Naive B cell (primary cell): ENCODE measurements at regions not wholly inside any gene's neighbourhood (a gene's known extent, or its start where the extent isn't known, plus 50 kb on each side); places are given as distances from the start of the nearest gene placed in this dataset.

Experiments
- ATAC-seq, 2 donors: fragments of 150-1000 bp; cut with Tn5 transposase; 2 replicates each; pipeline ENCODE4 v1.10.0; 2021; ENCODE audit warnings: low read depth in 2 of 2, mild to moderate bottlenecking in 2 of 2, moderate library complexity in 2 of 2
- DNase-seq: peaks from one replicate; pipeline ENCODE4 v3.0.0; 2022
- H3K27ac Mint-ChIP-seq, 6 donors: one replicate each; pipeline ENCODE4 v1.8.0; 2020 to 2022; ENCODE audit warnings: mild to moderate bottlenecking in 6 of 6, mixed read lengths in 6 of 6, moderate library complexity in 5 of 6, inconsistent platforms in 2 of 6
- H3K27me3 Mint-ChIP-seq, 3 donors: one replicate each; pipeline ENCODE4 v1.8.0; 2021 to 2022; ENCODE audit warnings: mixed read lengths in 3 of 3, mild to moderate bottlenecking in 1 of 3
- H3K36me3 Mint-ChIP-seq, 2 donors: one replicate each; pipeline ENCODE4 v1.8.0; 2020 to 2022; ENCODE audit warnings: mixed read lengths in 2 of 2, inconsistent platforms in 1 of 2, mild to moderate bottlenecking in 1 of 2
- H3K4me1 Mint-ChIP-seq, 3 donors: one replicate each; pipeline ENCODE4 v1.8.0; 2020 to 2022; ENCODE audit warnings: mixed read lengths in 3 of 3, inconsistent platforms in 1 of 3, mild to moderate bottlenecking in 1 of 3, moderate library complexity in 1 of 3
- H3K4me3 Mint-ChIP-seq, 8 donors: one replicate each; pipeline ENCODE4 v1.8.0; 2020 to 2022; ENCODE audit warnings: mild to moderate bottlenecking in 8 of 8, mixed read lengths in 8 of 8, moderate library complexity in 8 of 8, inconsistent platforms in 2 of 8
- H3K9me3 Mint-ChIP-seq, 7 donors: one replicate each; pipeline ENCODE4 v1.8.0; 2020 to 2022; ENCODE audit warnings: mixed read lengths in 7 of 7, mild to moderate bottlenecking in 5 of 7, inconsistent platforms in 2 of 7, moderate library complexity in 1 of 7

- H3K9me3 Mint-ChIP-seq = peaks cover 0 to 4% (median 0%) of the 10 kb centered on the region in 7 donors
- H3K4me1 Mint-ChIP-seq = peaks cover 19 to 27% (median 26%) of the 10 kb centered on the region in 3 donors
- no peaks in the 10 kb centered on the region for H3K27me3 Mint-ChIP-seq
- no peak overlapping the region for H3K4me3 Mint-ChIP-seq
- peak overlapping the region in 2 of 6 donors; percentile 19 to 80 for H3K27ac Mint-ChIP-seq
- H3K36me3 Mint-ChIP-seq = peaks cover 0 to 2% of the 10 kb centered on the region in 2 donors
- ATAC-seq = no peak
- no peak for DNase-seq
Observed at GRCh38 chr6:14874975-14875480, 370.8 kb upstream of the JARID2 start.

DNA sequence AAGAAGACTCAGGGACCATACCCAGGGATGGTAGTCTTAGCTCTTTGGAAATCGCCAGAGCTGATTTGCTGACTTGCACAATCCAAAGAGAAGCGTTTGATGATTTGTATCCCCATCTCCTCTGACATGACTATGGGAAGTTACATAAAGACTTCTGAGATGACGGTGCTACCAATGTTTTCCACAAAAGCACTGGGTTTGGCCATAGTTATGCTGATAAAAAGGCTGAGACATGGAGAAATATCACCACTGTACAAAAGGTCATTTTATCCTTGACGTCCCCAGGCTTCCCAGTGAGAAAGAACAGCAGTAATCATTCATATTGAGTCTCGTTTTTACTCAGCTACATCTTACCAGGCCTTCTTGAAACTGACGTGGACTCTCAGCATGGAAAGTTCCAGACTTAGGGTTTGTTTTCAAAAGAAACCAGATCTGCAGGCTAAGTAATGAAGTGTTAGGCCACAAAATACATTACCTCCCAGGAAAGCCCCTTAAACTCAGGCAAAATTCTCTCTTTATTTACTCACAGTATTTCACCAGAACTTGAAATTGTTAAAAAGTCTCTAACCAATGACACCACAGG lies 370.3 kb upstream of the JARID2 start:
- Mint-ChIP-seq H3K27me3 (no peaks in the 10 kb centered on the region), H3K4me3 (no peak overlapping the region), H3K36me3 (no peaks in the 10 kb centered on the region), H3K27ac (peak overlapping the region in 4 of 6 donors; percentile 32 to 91 (median 80)), H3K4me1 (peaks cover 20 to 29% (median 27%) of the 10 kb centered on the region in 3 donors), H3K9me3 (peaks cover 0 to 4% (median 0%) of the 10 kb centered on the region in 7 donors)
- no peak for DNase-seq
- ATAC-seq = no peak

DNA sequence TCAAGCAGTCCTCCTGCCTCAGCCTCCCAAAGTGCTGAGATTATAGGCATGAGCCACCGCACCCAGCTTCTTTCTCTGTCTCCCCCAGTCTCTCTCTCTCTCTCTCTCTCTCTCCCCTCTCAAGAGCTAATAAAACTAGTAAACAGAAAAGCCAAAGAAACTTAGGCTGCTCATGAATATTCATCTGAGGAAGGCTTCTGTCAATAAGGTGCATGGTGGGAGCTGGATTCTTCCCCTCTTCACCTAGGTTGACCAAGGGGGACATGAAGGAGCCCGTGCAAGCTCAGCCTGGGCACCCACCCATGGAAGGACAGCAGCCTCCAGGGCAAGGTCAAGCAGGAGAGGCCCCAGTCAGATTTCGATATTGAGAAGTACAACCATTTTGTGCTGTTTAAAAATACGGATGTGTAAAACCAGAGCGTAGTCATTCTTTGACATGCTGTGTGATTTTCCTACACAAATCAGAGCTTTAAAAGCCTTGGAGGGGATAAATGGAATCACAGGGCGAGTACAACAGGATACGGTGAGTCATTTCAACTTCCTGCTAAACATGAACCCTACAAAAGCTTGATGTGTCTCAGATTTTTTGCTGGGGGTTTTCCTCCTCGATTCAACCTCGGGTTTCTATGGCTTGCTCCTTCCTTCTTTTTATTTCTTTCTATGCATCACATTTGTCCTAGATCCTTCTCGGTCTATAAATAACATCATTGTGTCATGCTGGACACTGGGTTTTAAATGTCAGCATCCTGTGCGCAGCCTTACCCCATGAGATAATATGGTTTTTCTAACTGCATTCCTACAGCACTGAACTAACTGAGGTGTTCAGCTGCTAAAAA lies 368.9 kb upstream of the JARID2 start:
- H3K9me3 Mint-ChIP-seq = peaks cover 0 to 4% (median 0%) of the 10 kb centered on the region in 7 donors
- H3K4me3 Mint-ChIP-seq = peak overlapping the region; percentile 6 to 77 (median 60)
- no peaks in the 10 kb centered on the region for H3K36me3 Mint-ChIP-seq
- ATAC-seq = peak; percentile 91 to 93
- peaks cover 17 to 27% (median 25%) of the 10 kb centered on the region in 3 donors for H3K4me1 Mint-ChIP-seq
- H3K27me3 Mint-ChIP-seq = no peaks in the 10 kb centered on the region
- DNase-seq = peak; percentile 52
- peak overlapping the region; percentile 9 to 94 (median 90) for H3K27ac Mint-ChIP-seq

DNA sequence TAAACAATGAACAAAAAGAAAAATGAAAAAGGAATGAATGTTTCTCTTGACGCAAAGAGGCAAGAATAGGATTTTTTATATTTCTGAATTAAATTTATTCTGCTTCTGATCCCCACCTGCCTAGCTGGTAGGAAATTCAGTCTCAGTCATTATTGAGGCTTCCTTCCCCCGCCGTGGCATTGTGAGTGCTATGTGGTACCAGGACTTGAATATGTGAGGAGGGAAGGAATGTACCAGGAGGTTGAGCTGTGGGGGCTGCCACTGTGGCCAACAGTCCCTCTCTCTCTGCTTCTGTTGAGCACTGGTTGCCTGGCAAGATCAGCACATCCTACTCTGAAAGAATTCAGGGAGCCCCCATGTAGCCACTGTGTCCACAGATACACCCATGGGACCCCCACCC lies 368.1 kb upstream of the JARID2 start:
- no peaks in the 10 kb centered on the region for H3K36me3 Mint-ChIP-seq
- ATAC-seq = no peak
- DNase-seq = no peak
- H3K9me3 Mint-ChIP-seq = peaks cover 0 to 4% (median 0%) of the 10 kb centered on the region in 7 donors
- no peaks in the 10 kb centered on the region for H3K27me3 Mint-ChIP-seq
- peak overlapping the region; percentile 19 to 94 (median 90) for H3K27ac Mint-ChIP-seq
- H3K4me1 Mint-ChIP-seq = peaks cover 12 to 30% (median 26%) of the 10 kb centered on the region in 3 donors
- peak overlapping the region in 2 of 8 donors; percentile 76 to 77 for H3K4me3 Mint-ChIP-seq

- Mint-ChIP-seq H3K4me1 (peaks cover 12 to 37% (median 36%) of the 10 kb centered on the region in 3 donors), H3K27ac (peak overlapping the region in 5 of 6 donors; percentile 3 to 83 (median 78)), H3K9me3 (peaks cover 0 to 4% (median 0%) of the 10 kb centered on the region in 7 donors), H3K4me3 (no peak overlapping the region), H3K27me3 (no peaks in the 10 kb centered on the region), H3K36me3 (no peaks in the 10 kb centered on the region)
- DNase-seq = no peak
- no peak for ATAC-seq
Observed at GRCh38 chr6:14880052-14880451, 365.8 kb upstream of the JARID2 start.

- peak overlapping the region in 3 of 6 donors; percentile 78 to 83 (median 79) for H3K27ac Mint-ChIP-seq
- no peaks in the 10 kb centered on the region for H3K36me3 Mint-ChIP-seq
- no peaks in the 10 kb centered on the region for H3K27me3 Mint-ChIP-seq
- ATAC-seq (no peak), DNase-seq (no peak)
- H3K4me3 Mint-ChIP-seq = no peak overlapping the region
- H3K9me3 Mint-ChIP-seq = peaks cover 0 to 4% (median 0%) of the 10 kb centered on the region in 7 donors
- peaks cover 12 to 37% (median 34%) of the 10 kb centered on the region in 3 donors for H3K4me1 Mint-ChIP-seq
Observed at GRCh38 chr6:14880677-14881076, 365.2 kb upstream of the JARID2 start.

GRCh38 chr6:14881398-14881797 lies 364.5 kb upstream of the JARID2 start:
- H3K36me3 Mint-ChIP-seq = no peaks in the 10 kb centered on the region
- DNase-seq = no peak
- no peak overlapping the region for H3K4me3 Mint-ChIP-seq
- H3K4me1 Mint-ChIP-seq = peaks cover 12 to 34% (median 27%) of the 10 kb centered on the region in 3 donors
- no peak for ATAC-seq
- H3K9me3 Mint-ChIP-seq = peaks cover 0 to 4% (median 0%) of the 10 kb centered on the region in 7 donors
- peak overlapping the region in 1 of 6 donors; percentile 46 for H3K27ac Mint-ChIP-seq
- no peaks in the 10 kb centered on the region for H3K27me3 Mint-ChIP-seq

GRCh38 chr6:14882394-14883026 lies 363.4 kb upstream of the JARID2 start:
- Mint-ChIP-seq H3K27ac (peak overlapping the region in 1 of 6 donors; percentile 33), H3K27me3 (no peaks in the 10 kb centered on the region), H3K4me3 (no peak overlapping the region), H3K9me3 (no peaks in the 10 kb centered on the region), H3K4me1 (peaks cover 3 to 26% (median 16%) of the 10 kb centered on the region in 3 donors), H3K36me3 (no peaks in the 10 kb centered on the region)
- DNase-seq (no peak), ATAC-seq (no peak)

DNA sequence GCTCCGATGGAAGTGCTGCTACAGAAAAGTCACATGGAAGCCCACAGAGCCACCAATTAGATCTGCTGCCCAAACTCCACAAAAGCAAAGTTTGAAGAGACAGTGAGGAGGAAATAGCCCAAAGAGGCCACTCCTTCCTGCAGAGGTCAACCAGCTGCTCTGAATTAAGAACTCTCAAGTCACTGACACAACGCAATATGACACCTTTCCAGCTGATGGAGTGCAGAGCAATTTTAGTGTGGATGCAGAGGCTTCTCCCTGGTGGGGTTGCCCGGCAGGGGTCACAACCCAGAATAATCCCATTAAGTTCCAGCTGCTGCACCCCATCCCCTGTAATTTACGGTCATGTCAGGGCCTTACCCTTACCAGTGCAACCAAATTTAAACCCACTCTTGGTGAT lies 361.9 kb upstream of the JARID2 start:
- Mint-ChIP-seq H3K9me3 (no peaks in the 10 kb centered on the region), H3K36me3 (no peaks in the 10 kb centered on the region), H3K27ac (no peak overlapping the region), H3K27me3 (no peaks in the 10 kb centered on the region), H3K4me3 (no peak overlapping the region), H3K4me1 (peaks cover 3 to 21% (median 16%) of the 10 kb centered on the region in 3 donors)
- ATAC-seq (no peak), DNase-seq (no peak)

DNA sequence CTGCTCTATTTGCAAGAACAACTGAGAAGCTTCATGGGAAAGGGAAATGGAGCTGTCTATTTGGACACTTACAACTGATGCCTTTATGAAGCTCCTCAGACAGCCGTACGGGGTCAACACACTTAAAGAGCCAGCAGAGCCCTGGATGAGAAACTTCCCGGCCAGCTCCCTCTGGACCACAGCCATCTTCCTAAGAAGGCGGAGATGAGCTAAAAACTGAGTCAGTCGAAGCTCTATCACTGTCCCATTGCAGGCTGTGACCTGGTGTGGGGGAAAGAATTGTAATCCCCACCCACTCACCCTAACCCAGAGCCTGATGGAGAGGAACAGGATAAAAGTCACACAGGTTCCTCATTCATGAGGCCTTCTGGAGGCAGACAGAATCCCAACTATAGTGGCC lies 360.4 kb upstream of the JARID2 start:
- Mint-ChIP-seq H3K9me3 (peaks cover 0 to 5% (median 3%) of the 10 kb centered on the region in 7 donors), H3K36me3 (peaks cover 5 to 6% of the 10 kb centered on the region in 2 donors), H3K27me3 (no peaks in the 10 kb centered on the region), H3K4me1 (peaks cover 4 to 17% (median 11%) of the 10 kb centered on the region in 3 donors), H3K27ac (no peak overlapping the region), H3K4me3 (no peak overlapping the region)
- ATAC-seq (no peak), DNase-seq (no peak)

GRCh38 chr6:14887181-14887580 lies 358.7 kb upstream of the JARID2 start:
- H3K27me3 Mint-ChIP-seq = no peaks in the 10 kb centered on the region
- peaks cover 4 to 27% (median 18%) of the 10 kb centered on the region in 3 donors for H3K4me1 Mint-ChIP-seq
- DNase-seq (no peak), ATAC-seq (no peak)
- peaks cover 5 to 8% of the 10 kb centered on the region in 2 donors for H3K36me3 Mint-ChIP-seq
- no peak overlapping the region for H3K27ac Mint-ChIP-seq
- H3K9me3 Mint-ChIP-seq = peaks cover 0 to 5% (median 3%) of the 10 kb centered on the region in 7 donors
- no peak overlapping the region for H3K4me3 Mint-ChIP-seq

DNA sequence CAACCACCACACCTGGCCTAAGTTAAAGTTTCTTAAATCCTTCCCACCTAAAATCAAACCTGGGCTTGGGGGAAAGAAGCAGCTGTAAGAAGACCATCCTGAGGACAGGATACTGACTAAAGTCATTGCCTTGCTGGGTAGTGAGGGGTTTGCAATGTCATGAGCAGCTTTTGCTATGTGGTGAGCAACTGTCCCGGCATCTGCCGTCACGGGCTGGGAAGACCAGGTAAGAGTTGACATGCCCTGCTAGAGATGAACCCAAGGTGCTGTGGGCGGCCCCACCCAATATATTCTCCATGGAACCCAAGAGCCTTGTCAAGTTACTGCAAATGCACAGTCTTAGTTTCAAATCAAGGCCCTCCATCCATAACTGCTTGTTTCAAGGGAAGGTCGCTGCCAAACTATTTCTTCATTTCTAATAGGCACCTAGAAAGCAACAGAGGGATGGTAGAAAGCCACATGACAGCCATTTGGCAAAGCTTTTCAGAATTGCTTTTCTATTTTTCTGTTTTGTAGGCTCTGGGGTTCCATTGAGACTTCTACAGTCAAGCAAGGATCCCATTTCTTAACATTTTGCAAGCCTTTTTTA lies 357.8 kb upstream of the JARID2 start:
- ATAC-seq = no peak
- peaks cover 0 to 5% (median 3%) of the 10 kb centered on the region in 7 donors for H3K9me3 Mint-ChIP-seq
- peak overlapping the region in 2 of 6 donors; percentile 44 to 57 for H3K27ac Mint-ChIP-seq

GRCh38 chr6:14888575-14889000 lies 357.3 kb upstream of the JARID2 start:
- no peak overlapping the region for H3K4me3 Mint-ChIP-seq
- peaks cover 0 to 8% (median 3%) of the 10 kb centered on the region in 7 donors for H3K9me3 Mint-ChIP-seq
- ATAC-seq (no peak), DNase-seq (no peak)
- no peak overlapping the region for H3K27ac Mint-ChIP-seq
- no peaks in the 10 kb centered on the region for H3K27me3 Mint-ChIP-seq
- peaks cover 5 to 11% of the 10 kb centered on the region in 2 donors for H3K36me3 Mint-ChIP-seq
- H3K4me1 Mint-ChIP-seq = peaks cover 7 to 17% (median 14%) of the 10 kb centered on the region in 3 donors

More for the DNA sequence above, 357.8 kb upstream of the JARID2 start:
- no peak for DNase-seq
- Mint-ChIP-seq H3K4me3 (no peak overlapping the region), H3K4me1 (peaks cover 4 to 22% (median 16%) of the 10 kb centered on the region in 3 donors), H3K36me3 (peaks cover 5 to 8% of the 10 kb centered on the region in 2 donors), H3K27me3 (no peaks in the 10 kb centered on the region)
